Neuron (in vitro differentiated cells): ENCODE measurements at regions not wholly inside any gene's neighbourhood (a gene's known extent, or its start where the extent isn't known, plus 50 kb on each side); places are given as distances from the start of the nearest gene placed in this dataset.

Experiments
- H2AFZ ChIP-seq: one replicate; pipeline ENCODE4 v1.6.1; 2013; ENCODE audit warnings: low read depth, mild to moderate bottlenecking, inconsistent platforms, low read length, moderate library complexity
- H3K27me3 ChIP-seq: one replicate; pipeline ENCODE4 v1.6.1; 2013; ENCODE audit warnings: low read length; ENCODE audit not compliant: insufficient read depth
- H3K36me3 ChIP-seq: one replicate; pipeline ENCODE4 v1.6.1; 2013; ENCODE audit warnings: low read length; ENCODE audit not compliant: insufficient read depth
- H3K4me1 ChIP-seq: one replicate; pipeline ENCODE4 v1.6.1; 2013; ENCODE audit warnings: low read length; ENCODE audit not compliant: insufficient read depth
- H3K4me3 ChIP-seq: 2 replicates; pipeline ENCODE4 v1.5.1; 2013; ENCODE audit warnings: mild to moderate bottlenecking, low read length, moderate library complexity
- H3K9me3 ChIP-seq: one replicate; pipeline ENCODE4 v1.6.1; 2013; ENCODE audit warnings: low read length

- Histone ChIP-seq H3K4me1 (no peaks in the 10 kb centered on the region), H3K4me3 (no peak overlapping the region), H3K36me3 (no peaks in the 10 kb centered on the region), H3K27me3 (no peaks in the 10 kb centered on the region), H2AFZ (no peak overlapping the region), H3K9me3 (no peaks in the 10 kb centered on the region)
Measured at GRCh38 chr7:136693166-136694119, 175.0 kb upstream of the CHRM2 start.

DNA sequence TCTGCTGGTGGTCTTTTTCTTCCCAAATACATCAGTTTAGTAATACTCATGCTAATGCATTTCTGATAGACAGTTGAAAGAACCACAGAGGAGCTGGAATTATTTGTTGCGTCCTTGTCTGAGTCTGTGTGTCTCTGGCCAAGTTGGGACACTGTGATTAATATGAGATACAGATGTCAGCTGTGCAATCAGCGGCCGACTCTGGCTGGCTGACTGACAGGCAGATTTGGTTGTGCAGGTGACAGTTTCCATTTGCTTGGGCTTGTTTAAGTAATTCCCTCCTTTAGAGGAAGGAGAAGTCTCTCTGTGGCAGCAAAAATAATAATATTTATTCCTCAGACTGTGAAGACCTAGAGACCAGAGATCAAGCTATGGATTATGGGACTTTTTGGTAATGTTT is 176.2 kb upstream of the CHRM2 start:
- H3K36me3 ChIP-seq: no peaks in the 10 kb centered on the region
- no peaks in the 10 kb centered on the region for H3K27me3 ChIP-seq
- no peaks in the 10 kb centered on the region for H3K9me3 ChIP-seq
- no peak overlapping the region for H3K4me3 ChIP-seq
- no peaks in the 10 kb centered on the region for H3K4me1 ChIP-seq
- H2AFZ ChIP-seq: no peak overlapping the region

GRCh38 chr7:136688601-136689000 is 179.9 kb upstream of the CHRM2 start:
- no peaks in the 10 kb centered on the region for H3K9me3 ChIP-seq
- no peaks in the 10 kb centered on the region for H3K27me3 ChIP-seq
- no peak overlapping the region for H2AFZ ChIP-seq
- no peaks in the 10 kb centered on the region for H3K36me3 ChIP-seq
- no peaks in the 10 kb centered on the region for H3K4me1 ChIP-seq
- no peak overlapping the region for H3K4me3 ChIP-seq

GRCh38 chr7:136687693-136688322 is 180.6 kb upstream of the CHRM2 start:
- no peaks in the 10 kb centered on the region for H3K4me1 ChIP-seq
- no peaks in the 10 kb centered on the region for H3K27me3 ChIP-seq
- H3K4me3 ChIP-seq: no peak overlapping the region
- no peaks in the 10 kb centered on the region for H3K36me3 ChIP-seq
- H3K9me3 ChIP-seq: no peaks in the 10 kb centered on the region
- no peak overlapping the region for H2AFZ ChIP-seq

- Histone ChIP-seq H3K4me1 (no peaks in the 10 kb centered on the region), H3K4me3 (no peak overlapping the region), H3K9me3 (no peaks in the 10 kb centered on the region), H3K36me3 (no peaks in the 10 kb centered on the region), H3K27me3 (no peaks in the 10 kb centered on the region), H2AFZ (no peak overlapping the region)
Measured at GRCh38 chr7:136685501-136686173, 182.8 kb upstream of the CHRM2 start.

- Histone ChIP-seq H2AFZ (no peak overlapping the region), H3K36me3 (no peaks in the 10 kb centered on the region), H3K27me3 (no peaks in the 10 kb centered on the region), H3K4me1 (no peaks in the 10 kb centered on the region), H3K9me3 (no peaks in the 10 kb centered on the region), H3K4me3 (no peak overlapping the region)
Measured at GRCh38 chr7:136677471-136678365, 190.7 kb upstream of the CHRM2 start.

DNA sequence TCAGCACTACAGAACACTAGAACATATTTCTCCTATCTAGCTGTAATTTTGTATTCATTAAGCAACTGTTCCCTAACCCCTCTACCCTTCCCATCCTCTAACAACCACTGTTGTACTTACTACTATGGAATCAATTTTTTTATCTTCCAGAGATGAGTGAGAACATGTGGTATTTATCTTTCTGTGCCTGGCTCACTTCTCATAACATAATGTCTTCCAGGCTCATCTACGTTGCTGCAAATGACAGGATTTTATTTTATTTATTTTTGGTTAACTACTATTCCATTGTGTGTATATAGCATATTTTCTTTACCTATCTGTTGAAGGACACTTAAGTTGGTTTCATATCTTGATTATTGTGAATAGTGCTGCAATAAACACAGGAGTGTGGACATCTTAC is 200.9 kb upstream of the CHRM2 start:
- Histone ChIP-seq H2AFZ (no peak overlapping the region), H3K9me3 (no peaks in the 10 kb centered on the region), H3K4me1 (no peaks in the 10 kb centered on the region), H3K4me3 (no peak overlapping the region), H3K36me3 (no peaks in the 10 kb centered on the region), H3K27me3 (no peaks in the 10 kb centered on the region)

- no peak overlapping the region for H3K4me3 ChIP-seq
- H3K27me3 ChIP-seq: no peaks in the 10 kb centered on the region
- no peak overlapping the region for H2AFZ ChIP-seq
- H3K9me3 ChIP-seq: no peaks in the 10 kb centered on the region
- no peaks in the 10 kb centered on the region for H3K36me3 ChIP-seq
- H3K4me1 ChIP-seq: no peaks in the 10 kb centered on the region
Measured at GRCh38 chr7:136665878-136666509, 202.5 kb upstream of the CHRM2 start.

GRCh38 chr7:136664537-136664936 is 203.9 kb upstream of the CHRM2 start:
- Histone ChIP-seq H3K4me1 (no peaks in the 10 kb centered on the region), H3K9me3 (no peaks in the 10 kb centered on the region), H2AFZ (no peak overlapping the region), H3K4me3 (no peak overlapping the region), H3K36me3 (no peaks in the 10 kb centered on the region), H3K27me3 (no peaks in the 10 kb centered on the region)

DNA sequence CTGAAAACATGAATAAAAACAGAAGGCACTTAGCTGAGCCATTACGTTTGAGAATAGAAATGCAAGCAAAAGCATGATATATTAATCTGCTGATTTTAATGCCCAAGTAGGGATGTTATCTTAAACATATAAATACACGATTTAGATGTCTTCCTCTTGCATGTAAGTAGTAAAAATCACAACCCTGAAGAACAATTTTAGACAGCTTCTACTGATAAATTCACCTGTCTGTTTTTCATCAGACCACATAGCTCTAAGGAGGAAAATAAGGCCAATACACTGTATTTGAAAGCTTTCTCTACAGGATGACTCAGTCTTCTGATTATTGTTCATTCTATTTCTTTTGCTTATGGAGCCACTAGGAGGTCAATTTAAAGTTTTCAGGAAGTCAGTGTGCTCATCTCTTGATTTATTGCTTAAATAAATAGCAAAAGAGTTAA is 210.9 kb upstream of the CHRM2 start:
- Histone ChIP-seq H3K36me3 (no peaks in the 10 kb centered on the region), H2AFZ (no peak overlapping the region), H3K4me3 (no peak overlapping the region), H3K27me3 (no peaks in the 10 kb centered on the region), H3K4me1 (no peaks in the 10 kb centered on the region), H3K9me3 (no peaks in the 10 kb centered on the region)

DNA sequence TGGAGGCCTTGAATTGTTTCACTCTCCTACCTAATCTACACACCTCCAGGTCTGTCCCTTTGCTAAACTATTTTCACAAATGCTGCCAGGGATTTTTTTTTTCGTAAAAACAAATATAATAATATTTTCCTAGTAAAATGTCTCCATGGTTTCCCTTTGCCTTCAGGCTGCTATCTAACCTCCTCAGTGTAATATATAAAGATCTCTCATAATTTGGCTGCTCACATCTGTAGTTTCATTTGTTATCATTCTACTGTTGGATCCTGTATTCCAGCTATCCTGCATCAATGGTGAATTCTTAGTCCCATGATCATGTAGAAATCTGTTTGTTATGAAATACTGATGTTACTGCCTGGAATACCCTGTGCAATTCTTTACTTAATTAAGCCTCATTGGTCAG is 211.9 kb upstream of the CHRM2 start:
- Histone ChIP-seq H3K36me3 (no peaks in the 10 kb centered on the region), H2AFZ (no peak overlapping the region), H3K4me1 (no peaks in the 10 kb centered on the region), H3K4me3 (no peak overlapping the region), H3K9me3 (no peaks in the 10 kb centered on the region), H3K27me3 (no peaks in the 10 kb centered on the region)

DNA sequence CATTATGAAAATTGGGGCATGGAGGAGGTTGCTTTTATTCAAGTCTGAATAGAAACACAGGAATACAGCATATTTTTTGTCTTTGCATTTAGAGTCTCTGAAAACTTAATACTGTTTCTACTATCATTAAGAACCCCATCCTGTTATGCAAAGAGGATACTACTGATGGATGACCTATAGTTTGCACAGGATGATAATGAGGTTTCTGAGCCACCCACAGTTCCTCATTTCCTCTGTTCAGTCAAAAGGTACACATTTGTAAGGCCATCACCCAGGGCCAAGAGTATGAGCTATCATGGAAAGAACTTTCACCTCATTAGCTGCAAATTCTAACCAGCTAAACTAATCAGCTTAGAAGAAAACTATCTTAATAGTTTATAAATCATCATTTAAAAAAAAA is 213.0 kb upstream of the CHRM2 start:
- H3K27me3 ChIP-seq: no peaks in the 10 kb centered on the region
- H3K4me1 ChIP-seq: no peaks in the 10 kb centered on the region
- H3K9me3 ChIP-seq: no peaks in the 10 kb centered on the region
- no peak overlapping the region for H2AFZ ChIP-seq
- H3K36me3 ChIP-seq: no peaks in the 10 kb centered on the region
- H3K4me3 ChIP-seq: no peak overlapping the region
